ENCODE measurements at regions not wholly inside any gene's neighbourhood (a gene's known extent, or its start where the extent isn't known, plus 50 kb on each side); places are given as distances from the start of the nearest gene placed in this dataset.
"Not testable (repeated sequence)": the region's sequence is repeated elsewhere in the genome, so short reads cannot be mapped to it uniquely, and the experiment has no call there.

GRCh38 chr12:91249518-91250272 is 67.1 kb upstream of the DCN start:
- Histone ChIP-seq H3K27me3 (no peaks in the 10 kb centered on the region), H3K4me1 (no peaks in the 10 kb centered on the region), H3K27ac (peak overlapping the region; percentile 9 to 57 (median 35)), H3K9me3 (no peaks in the 10 kb centered on the region), H3K36me3 (no peaks in the 10 kb centered on the region), H3K4me3 (no peak overlapping the region)
- no peak for TF ChIP-seq POLR2AphosphoS5 (IDR thresholded peaks at IDR 0.05)
- TF ChIP-seq POLR2A (IDR thresholded peaks at IDR 0.05): no peak
- TF ChIP-seq, protein P1, sequence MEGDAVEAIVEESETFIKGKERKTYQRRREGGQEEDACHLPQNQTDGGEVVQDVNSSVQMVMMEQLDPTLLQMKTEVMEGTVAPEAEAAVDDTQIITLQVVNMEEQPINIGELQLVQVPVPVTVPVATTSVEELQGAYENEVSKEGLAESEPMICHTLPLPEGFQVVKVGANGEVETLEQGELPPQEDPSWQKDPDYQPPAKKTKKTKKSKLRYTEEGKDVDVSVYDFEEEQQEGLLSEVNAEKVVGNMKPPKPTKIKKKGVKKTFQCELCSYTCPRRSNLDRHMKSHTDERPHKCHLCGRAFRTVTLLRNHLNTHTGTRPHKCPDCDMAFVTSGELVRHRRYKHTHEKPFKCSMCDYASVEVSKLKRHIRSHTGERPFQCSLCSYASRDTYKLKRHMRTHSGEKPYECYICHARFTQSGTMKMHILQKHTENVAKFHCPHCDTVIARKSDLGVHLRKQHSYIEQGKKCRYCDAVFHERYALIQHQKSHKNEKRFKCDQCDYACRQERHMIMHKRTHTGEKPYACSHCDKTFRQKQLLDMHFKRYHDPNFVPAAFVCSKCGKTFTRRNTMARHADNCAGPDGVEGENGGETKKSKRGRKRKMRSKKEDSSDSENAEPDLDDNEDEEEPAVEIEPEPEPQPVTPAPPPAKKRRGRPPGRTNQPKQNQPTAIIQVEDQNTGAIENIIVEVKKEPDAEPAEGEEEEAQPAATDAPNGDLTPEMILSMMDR (IDR thresholded peaks at IDR 0.05): no peak
- TF ChIP-seq EP300 (IDR thresholded peaks at IDR 0.05; ENCODE audit: low read depth): no peak
- WGBS, 2 donors (ENCODE audit: low coverage in 1 of 2): 38 to 48% methylated on average over 1 of the region's 1 CpG
- intact Hi-C loops (cut with DNase I; ENCODE audit: low total_unique reads) (no loop called here), in situ Hi-C loops (cut with MboI; ENCODE audit: low pct_ligation_motif_present in 1 of 4, low pct_unique_long_range_greater_than_20kb in 1 of 4, low sequenced_read_pairs in 3 of 4) (no loop called here)
- DNase-seq: no peak

DNA sequence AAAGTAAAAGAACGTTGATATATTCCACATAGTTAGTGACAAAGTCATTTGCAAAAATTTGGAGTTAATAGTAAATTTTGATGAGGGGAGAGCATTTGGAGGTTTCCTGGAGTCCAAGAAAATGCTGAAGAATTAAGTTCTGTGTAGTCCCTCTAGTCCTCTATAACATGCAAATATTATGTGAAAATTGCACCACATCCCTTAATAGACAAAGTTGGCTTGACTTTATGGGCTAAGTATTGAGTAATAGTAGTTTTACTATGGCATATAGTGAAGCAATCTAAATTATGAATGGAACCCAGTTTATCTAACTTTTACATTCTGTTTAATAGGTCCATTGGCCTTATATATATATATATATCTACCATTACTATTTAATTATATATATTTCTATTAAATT is 66.4 kb upstream of the DCN start:
- no peak overlapping the region for H3K4me3 ChIP-seq
- WGBS, 2 donors (ENCODE audit: low coverage in 1 of 2): 55 to 76% methylated on average over 1 of the region's 1 CpG
- no peaks in the 10 kb centered on the region for H3K4me1 ChIP-seq
- intact Hi-C loops (cut with DNase I; ENCODE audit: low total_unique reads): no loop called here
- no peaks in the 10 kb centered on the region for H3K27me3 ChIP-seq
- TF ChIP-seq, protein P1 (IDR thresholded peaks at IDR 0.05): no peak
- TF ChIP-seq POLR2A (IDR thresholded peaks at IDR 0.05) (no peak), EP300 (IDR thresholded peaks at IDR 0.05; ENCODE audit: low read depth) (no peak), POLR2AphosphoS5 (IDR thresholded peaks at IDR 0.05) (no peak)
- DNase-seq: no peak
- H3K36me3 ChIP-seq: no peaks in the 10 kb centered on the region
- H3K9me3 ChIP-seq: no peaks in the 10 kb centered on the region
- in situ Hi-C loops (cut with MboI; ENCODE audit: low pct_ligation_motif_present in 1 of 4, low pct_unique_long_range_greater_than_20kb in 1 of 4, low sequenced_read_pairs in 3 of 4): no loop called here
- H3K27ac ChIP-seq: no peak overlapping the region

DNA sequence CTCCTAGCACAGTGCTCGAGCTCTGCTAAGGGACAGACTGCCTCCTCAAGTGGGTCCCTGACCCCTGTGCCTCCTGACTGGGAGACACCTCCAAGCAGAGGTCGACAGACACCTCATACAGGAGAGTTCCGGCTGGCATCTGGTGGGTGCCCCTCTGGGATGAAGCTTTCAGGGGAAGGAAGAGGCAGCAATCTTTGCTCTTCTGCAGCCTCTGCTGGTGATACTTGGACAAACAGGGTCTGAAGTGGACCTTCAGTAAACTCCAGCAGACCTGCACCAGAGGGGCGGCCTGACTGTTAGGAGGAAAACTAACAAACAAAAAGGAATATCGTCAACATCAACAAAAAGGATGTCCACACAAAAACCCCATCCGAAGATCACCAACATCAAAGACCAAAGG is 60.6 kb upstream of the DCN start:
- H3K27me3 ChIP-seq; H3K27ac ChIP-seq; H3K4me1 ChIP-seq; H3K36me3 ChIP-seq; in situ Hi-C loops (cut with MboI; ENCODE audit: low pct_ligation_motif_present in 1 of 4, low pct_unique_long_range_greater_than_20kb in 1 of 4, low sequenced_read_pairs in 3 of 4); intact Hi-C loops (cut with DNase I; ENCODE audit: low total_unique reads); H3K4me3 ChIP-seq; H3K9me3 ChIP-seq; DNase-seq: not testable (repeated sequence)
- 74 to 93% methylated on average over 4 to 6 of the region's 6 CpGs for WGBS, 2 donors (ENCODE audit: low coverage in 1 of 2)

DNA sequence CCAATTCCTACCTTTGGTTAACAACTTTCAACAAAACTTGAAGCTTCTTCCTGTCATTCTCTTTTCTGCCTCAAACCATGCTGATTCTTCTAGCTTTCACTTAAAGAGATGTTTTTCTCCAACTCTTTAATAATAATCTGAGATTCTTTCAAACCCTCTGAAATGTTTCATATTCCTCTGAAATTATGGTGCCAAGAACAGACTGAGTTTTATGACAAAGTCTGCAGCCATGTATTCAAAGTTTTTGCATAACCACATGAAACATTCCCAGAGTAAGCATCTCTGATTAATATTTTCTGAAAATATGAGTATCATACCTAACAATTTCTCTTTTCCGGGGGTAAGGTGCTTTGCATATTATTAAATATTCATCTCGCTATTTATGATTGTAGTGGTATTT is 59.1 kb upstream of the DCN start:
- in situ Hi-C loops (cut with MboI; ENCODE audit: low pct_ligation_motif_present in 1 of 4, low pct_unique_long_range_greater_than_20kb in 1 of 4, low sequenced_read_pairs in 3 of 4): no loop called here
- TF ChIP-seq POLR2A (IDR thresholded peaks at IDR 0.05) (no peak), POLR2AphosphoS5 (IDR thresholded peaks at IDR 0.05) (no peak), EP300 (IDR thresholded peaks at IDR 0.05; ENCODE audit: low read depth) (no peak)
- TF ChIP-seq, protein P1 (IDR thresholded peaks at IDR 0.05): no peak
- no peaks in the 10 kb centered on the region for H3K4me1 ChIP-seq
- no peaks in the 10 kb centered on the region for H3K27me3 ChIP-seq
- DNase-seq: no peak
- no peak overlapping the region for H3K27ac ChIP-seq
- H3K36me3 ChIP-seq: no peaks in the 10 kb centered on the region
- H3K9me3 ChIP-seq: no peaks in the 10 kb centered on the region
- intact Hi-C loops (cut with DNase I; ENCODE audit: low total_unique reads): no loop called here
- no peak overlapping the region for H3K4me3 ChIP-seq
- 70 to 86% methylated on average over 2 of the region's 2 CpGs for WGBS, 2 donors (ENCODE audit: low coverage in 1 of 2)
